DMS153 treated with DMSO at 0.1 percent for 48 hours (cell line): ENCODE measurements at regions not wholly inside any gene's neighbourhood (a gene's known extent, or its start where the extent isn't known, plus 50 kb on each side); places are given as distances from the start of the nearest gene placed in this dataset.
A peak's percentile ranks its signal among the peaks of the same experiment; 100 is the strongest.

ENCODE experiments used
- DNase-seq: peaks from one replicate; lab custom pipeline; 2025; ENCODE audit not compliant: unreplicated experiment; lab: John Stamatoyannopoulos, UW

GRCh38 chr17:45709728-45710288 is 74.3 kb upstream of the CRHR1 start:
- DNase-seq = no peak

GRCh38 chr17:45715787-45716186 is 68.3 kb upstream of the CRHR1 start:
- no peak for DNase-seq

GRCh38 chr17:45718791-45719190 is 65.3 kb upstream of the CRHR1 start:
- no peak for DNase-seq

- peak; percentile 24 for DNase-seq
These were observed 64.6 kb upstream of the CRHR1 start for GRCh38 chr17:45719335-45720071.

- no peak for DNase-seq
These were observed 63.7 kb upstream of the CRHR1 start for GRCh38 chr17:45720386-45720785.

- DNase-seq = no peak
These were observed 62.0 kb upstream of the CRHR1 start for GRCh38 chr17:45722161-45722560.

- DNase-seq = no peak
These were observed 54.7 kb upstream of the CRHR1 start for GRCh38 chr17:45729294-45729907.

GRCh38 chr17:45730192-45730591 is 53.9 kb upstream of the CRHR1 start:
- no peak for DNase-seq

- DNase-seq = no peak
These were observed 52.7 kb upstream of the CRHR1 start for GRCh38 chr17:45731459-45731858.

- DNase-seq = no peak
These were observed 51.1 kb upstream of the CRHR1 start for GRCh38 chr17:45732926-45733505.

GRCh38 chr17:45733781-45734180 is 50.3 kb upstream of the CRHR1 start:
- DNase-seq = no peak
